ENCODE measurements at regions not wholly inside any gene's neighbourhood (a gene's known extent, or its start where the extent isn't known, plus 50 kb on each side); places are given as distances from the start of the nearest gene placed in this dataset.

DNA sequence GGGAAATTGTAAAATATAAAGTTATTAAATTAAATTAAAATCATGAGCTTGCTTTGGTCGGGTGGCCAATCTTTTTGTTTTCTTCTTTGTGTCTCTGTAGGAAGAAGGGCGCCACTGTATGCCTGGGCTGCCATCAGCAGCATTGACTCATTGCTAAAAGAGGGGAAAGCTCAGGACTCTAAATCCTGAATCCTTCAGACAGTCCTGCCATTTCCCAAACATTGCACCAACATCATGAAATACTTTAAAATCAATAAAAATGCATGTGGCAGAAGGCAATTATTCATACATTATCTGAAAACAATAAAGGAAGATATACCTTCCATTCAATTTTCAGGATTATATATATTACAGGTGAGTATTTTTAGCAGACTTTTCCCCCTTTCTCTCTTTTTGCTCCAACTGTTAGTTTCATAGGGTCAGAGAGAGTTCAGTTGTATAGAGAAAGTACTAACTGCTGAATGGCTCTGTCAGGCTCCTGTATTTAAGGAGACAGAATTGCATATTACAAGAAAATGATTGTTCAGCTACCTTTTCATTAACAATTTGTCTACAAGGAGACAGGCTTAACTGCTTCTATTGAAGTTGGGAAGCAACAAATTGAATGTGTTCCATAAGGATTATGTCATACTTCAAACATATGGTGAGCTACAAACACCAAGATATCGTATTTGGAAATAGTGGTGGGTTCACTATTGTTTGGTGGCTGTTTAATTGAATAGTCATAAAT is 95.7 kb downstream of the ATPSCKMT start:
- no peak overlapping the region for H3K27ac Mint-ChIP-seq
- no peak overlapping the region for H3K9ac ChIP-seq (ENCODE audit: extremely low read depth, insufficient read length, low read length)

More for the DNA sequence above, 95.7 kb downstream of the ATPSCKMT start:
- Histone ChIP-seq H3K14ac (ENCODE audit: insufficient read depth, low read length) (no peak overlapping the region), H2BK120ac (ENCODE audit: low read depth, low read length, poor library complexity, severe bottlenecking) (no peak overlapping the region), H3K79me2 (ENCODE audit: insufficient read depth, low read length) (no peaks in the 10 kb centered on the region), H4K20me1 (ENCODE audit: control insufficient read depth, insufficient read depth, insufficient read length) (no peaks in the 10 kb centered on the region), H2BK12ac (ENCODE audit: insufficient read length, low read depth, low read length) (no peak overlapping the region), H3K4me1 (ENCODE audit: insufficient read depth, low read length) (peaks cover 2% of the 10 kb centered on the region), H3K23me2 (ENCODE audit: insufficient read length, low read depth, low read length, poor library complexity, severe bottlenecking) (no peaks in the 10 kb centered on the region), H2BK5ac (ENCODE audit: insufficient read length, low read length) (no peak overlapping the region), H2BK20ac (ENCODE audit: low read depth, low read length, poor library complexity, severe bottlenecking) (no peak overlapping the region), H2AFZ (ENCODE audit: low read length) (no peak overlapping the region), H4K8ac (replicated peaks; ENCODE audit: insufficient read length, low read depth, low read length) (no peak overlapping the region), H3K27ac (ENCODE audit: insufficient read length, low read depth, low read length) (no peak overlapping the region), H3K79me1 (ENCODE audit: insufficient read depth, low read depth, low read length, poor library complexity, severe bottlenecking) (no peaks in the 10 kb centered on the region), H3K27me3 (ENCODE audit: insufficient read depth, low read length) (no peaks in the 10 kb centered on the region), H2BK15ac (ENCODE audit: low read depth, low read length) (no peak overlapping the region), H4K5ac (ENCODE audit: insufficient read length, low read depth, low read length) (no peak overlapping the region), H2AK5ac (ENCODE audit: insufficient read length, low read length) (no peak overlapping the region), H3K4ac (ENCODE audit: low read depth, low read length) (no peak overlapping the region), H3K23ac (ENCODE audit: insufficient read length, low read depth, low read length) (no peak overlapping the region), H3K9me3 (ENCODE audit: control insufficient read depth, low read depth, low read length) (no peaks in the 10 kb centered on the region), H3T11ph (ENCODE audit: low read length) (no peak overlapping the region), H4K91ac (ENCODE audit: insufficient read length, low read depth, low read length) (no peak overlapping the region), H3K56ac (ENCODE audit: insufficient read length, low read depth, low read length) (no peak overlapping the region), H3K4me2 (ENCODE audit: insufficient read depth, insufficient read length, low read length) (no peak overlapping the region), H3K18ac (ENCODE audit: insufficient read length, low read depth, low read length) (no peak overlapping the region)
- no peak for DNase-seq
- Mint-ChIP-seq H3K27me3 (ENCODE audit: low read depth) (peaks cover 18% of the 10 kb centered on the region), H3K9me3 (no peaks in the 10 kb centered on the region), H3K4me1 (peaks cover 39 to 48% of the 10 kb centered on the region in 2 experiments), H3K4me3 (no peak overlapping the region), H3K36me3 (ENCODE audit: insufficient read depth in 1 of 3, low read depth in 3 of 3) (no peaks in the 10 kb centered on the region)
- WGBS (ENCODE audit: extremely low coverage, insufficient read length, low lambda C conversion rate), result no CpG with 5 or more reads among the region's 3 CpGs
- TF ChIP-seq, protein P1, sequence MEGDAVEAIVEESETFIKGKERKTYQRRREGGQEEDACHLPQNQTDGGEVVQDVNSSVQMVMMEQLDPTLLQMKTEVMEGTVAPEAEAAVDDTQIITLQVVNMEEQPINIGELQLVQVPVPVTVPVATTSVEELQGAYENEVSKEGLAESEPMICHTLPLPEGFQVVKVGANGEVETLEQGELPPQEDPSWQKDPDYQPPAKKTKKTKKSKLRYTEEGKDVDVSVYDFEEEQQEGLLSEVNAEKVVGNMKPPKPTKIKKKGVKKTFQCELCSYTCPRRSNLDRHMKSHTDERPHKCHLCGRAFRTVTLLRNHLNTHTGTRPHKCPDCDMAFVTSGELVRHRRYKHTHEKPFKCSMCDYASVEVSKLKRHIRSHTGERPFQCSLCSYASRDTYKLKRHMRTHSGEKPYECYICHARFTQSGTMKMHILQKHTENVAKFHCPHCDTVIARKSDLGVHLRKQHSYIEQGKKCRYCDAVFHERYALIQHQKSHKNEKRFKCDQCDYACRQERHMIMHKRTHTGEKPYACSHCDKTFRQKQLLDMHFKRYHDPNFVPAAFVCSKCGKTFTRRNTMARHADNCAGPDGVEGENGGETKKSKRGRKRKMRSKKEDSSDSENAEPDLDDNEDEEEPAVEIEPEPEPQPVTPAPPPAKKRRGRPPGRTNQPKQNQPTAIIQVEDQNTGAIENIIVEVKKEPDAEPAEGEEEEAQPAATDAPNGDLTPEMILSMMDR (conservative IDR thresholded peaks at IDR 0.05), result no peak
